Endothelial cell of umbilical vein (primary cell): ENCODE measurements at regions not wholly inside any gene's neighbourhood (a gene's known extent, or its start where the extent isn't known, plus 50 kb on each side); places are given as distances from the start of the nearest gene placed in this dataset.

Experiments used
- BruUV-seq: library from RNA; stranded (reverse); fragments of 400-500 nt; replicated peaks from 2 replicates; lab custom pipeline; 2021; lab: Mats Ljungman, UMichigan
- CTCF ChIA-PET: fragments of 300-600, 350-600 bp; sonication (Branson Sonifier 250); formaldehyde crosslinking; loops from one replicate; lab custom pipeline; 2021; ENCODE audit warnings: antibody characterized with exemption, inconsistent platforms; lab: Charles Lee
- POLR2A ChIA-PET: fragments of 300-600, 350-600 bp; sonication (Branson Sonifier 250); formaldehyde crosslinking; loops from one replicate; lab custom pipeline; 2021; ENCODE audit warnings: antibody characterized with exemption, inconsistent platforms; lab: Charles Lee
- DNase-seq: peaks from one replicate; pipeline ENCODE4 v3.0.0-alpha.2; 2011; ENCODE audit warnings: low read depth, low spot score
- FAIRE-seq: peaks from 2 replicates; lab custom pipeline; 2011; peaks lifted over from hg19 to GRCh38; lab: Jason Lieb, UNC
- H2AFZ ChIP-seq: 2 replicates; pipeline ENCODE4 v1.6.0; 2012; ENCODE audit warnings: low read depth, low read length, control low read depth, inconsistent platforms
- H3K27ac ChIP-seq: 2 replicates; pipeline ENCODE4 v1.5.1; 2011; ENCODE audit warnings: low read depth, mild to moderate bottlenecking, control low read depth, low read length, moderate library complexity; ENCODE audit not compliant: insufficient read depth
- H3K27me3 ChIP-seq, 2 experiments: 2 replicates each; pipeline versions ENCODE4 v1.6.0 to v1.6.1; 2011; ENCODE audit warnings: low read length in 2 of 2, mixed read lengths in 1 of 2; ENCODE audit not compliant: control insufficient read depth in 2 of 2, insufficient read depth in 2 of 2
- H3K36me3 ChIP-seq, 2 experiments: 2 replicates in 1 of 2; 3 replicates in 1 of 2; pipeline ENCODE4 v1.5.1; 2011; ENCODE audit warnings: low read length in 2 of 2, mild to moderate bottlenecking in 1 of 2, moderate library complexity in 1 of 2; ENCODE audit not compliant: control insufficient read depth in 2 of 2, insufficient read depth in 2 of 2; ENCODE audit errors: extremely low read depth in 1 of 2
- H3K4me1 ChIP-seq: 3 replicates; pipeline ENCODE4 v1.5.1; 2011; ENCODE audit warnings: mild to moderate bottlenecking, low read length; ENCODE audit not compliant: control insufficient read depth, insufficient read depth; ENCODE audit errors: extremely low read depth
- H3K4me2 ChIP-seq: 2 replicates; pipeline ENCODE4 v1.6.1; 2011; ENCODE audit warnings: low read length, control low read depth, mixed read lengths; ENCODE audit not compliant: insufficient read depth
- H3K4me3 ChIP-seq, 3 experiments: fragments of 200-600 bp in 1 of 3; sonication (generic), shearing (Covaris generic) in 1 of 3; replicated peaks in 1 of 3; 2 replicates each; pipeline ENCODE4 v1.5.1; 2011 to 2016; ENCODE audit warnings: control low read depth in 3 of 3, low read length in 3 of 3, mild to moderate bottlenecking in 2 of 3, inconsistent platforms in 1 of 3, low read depth in 1 of 3, moderate library complexity in 1 of 3; ENCODE audit not compliant: insufficient read depth in 1 of 3
- H3K79me2 ChIP-seq: 2 replicates; pipeline ENCODE4 v1.6.0; 2012; ENCODE audit warnings: low read length, inconsistent platforms; ENCODE audit not compliant: control insufficient read depth, insufficient read depth
- H3K9ac ChIP-seq: replicated peaks from 2 replicates; pipeline ENCODE3; 2011; ENCODE audit warnings: low read length, control low read depth; ENCODE audit not compliant: insufficient read depth; ENCODE audit errors: extremely low read depth
- H3K9me1 ChIP-seq: replicated peaks from 3 replicates; pipeline ENCODE4 v1.6.0; 2011; ENCODE audit warnings: mild to moderate bottlenecking, low read length; ENCODE audit not compliant: control insufficient read depth, insufficient read depth; ENCODE audit errors: extremely low read depth
- H3K9me3 ChIP-seq: replicated peaks from 2 replicates; pipeline ENCODE4 v1.5.1; 2012; ENCODE audit warnings: low read length, inconsistent platforms; ENCODE audit not compliant: control insufficient read depth, insufficient read depth
- H4K20me1 ChIP-seq: replicated peaks from 2 replicates; pipeline ENCODE3; 2011; ENCODE audit warnings: mild to moderate bottlenecking, low read length; ENCODE audit not compliant: control insufficient read depth, insufficient read depth; ENCODE audit errors: extremely low read depth
- EZH2 ChIP-seq: IDR thresholded peaks from 2 replicates; pipeline ENCODE4 v1.6.1; 2012; ENCODE audit warnings: borderline replicate concordance, low read depth, mild to moderate bottlenecking, moderate library complexity, low read length, inconsistent platforms; ENCODE audit not compliant: severe bottlenecking
- FOS ChIP-seq: IDR thresholded peaks from 2 replicates; pipeline ENCODE4 v1.6.1; 2011; ENCODE audit warnings: mild to moderate bottlenecking, low read length, moderate library complexity, borderline replicate concordance; ENCODE audit not compliant: insufficient read depth
- GATA2 ChIP-seq: IDR thresholded peaks from 2 replicates; pipeline ENCODE4 v1.7.0; 2011; ENCODE audit warnings: low read depth, mild to moderate bottlenecking, moderate library complexity, mixed read lengths, low read length; ENCODE audit not compliant: insufficient read length, insufficient read depth
- JUN ChIP-seq: IDR thresholded peaks from 2 replicates; pipeline ENCODE4 v1.6.1; 2011; ENCODE audit warnings: borderline replicate concordance, low read depth; ENCODE audit not compliant: insufficient read length, insufficient read depth
- MYC ChIP-seq: IDR thresholded peaks from one replicate; pipeline ENCODE4 v1.6.1; 2011; ENCODE audit warnings: mild to moderate bottlenecking, low read depth, low read length
- POLR2A ChIP-seq: IDR thresholded peaks from 2 replicates; pipeline ENCODE4 v1.6.1; 2012; ENCODE audit warnings: low read depth, mild to moderate bottlenecking, control low read depth, low read length
- POLR2AphosphoS5 ChIP-seq: IDR thresholded peaks from 2 replicates; pipeline ENCODE4 v1.6.1; 2012; ENCODE audit warnings: low read depth, mild to moderate bottlenecking, control low read depth, low read length, moderate library complexity; ENCODE audit not compliant: insufficient read depth
- dilution Hi-C: fragments of 300-500 bp; cut with MboI; formaldehyde crosslinking; loops from one replicate; pipeline ENCODE4 v1.15.0; 2019; ENCODE audit warnings: low sequenced_read_pairs; ENCODE audit not compliant: extremely low pct_ligation_motif_present
- intact Hi-C: fragments of 100-400 bp; cut with micrococcal nuclease; formaldehyde crosslinking; loops from one replicate; pipeline ENCODE4 v1.10.0; 2022
- TF ChIP-seq, protein P1 (sequence below): IDR thresholded peaks from 2 replicates; pipeline ENCODE4 v1.6.1; 2011; ENCODE audit not compliant: insufficient read depth, insufficient read length
- TF ChIP-seq, protein P2 (sequence below), 2 donors: IDR thresholded peaks; 1 replicate in 1 of 2; 2 replicates in 1 of 2; pipeline ENCODE4 v1.5.1; 2011; ENCODE audit warnings: low read length in 2 of 2, mild to moderate bottlenecking in 2 of 2, moderate library complexity in 2 of 2, control low read depth in 1 of 2, inconsistent platforms in 1 of 2, low read depth in 1 of 2; ENCODE audit not compliant: insufficient read depth in 1 of 2; ENCODE audit errors: extremely low read depth in 1 of 2

DNA sequence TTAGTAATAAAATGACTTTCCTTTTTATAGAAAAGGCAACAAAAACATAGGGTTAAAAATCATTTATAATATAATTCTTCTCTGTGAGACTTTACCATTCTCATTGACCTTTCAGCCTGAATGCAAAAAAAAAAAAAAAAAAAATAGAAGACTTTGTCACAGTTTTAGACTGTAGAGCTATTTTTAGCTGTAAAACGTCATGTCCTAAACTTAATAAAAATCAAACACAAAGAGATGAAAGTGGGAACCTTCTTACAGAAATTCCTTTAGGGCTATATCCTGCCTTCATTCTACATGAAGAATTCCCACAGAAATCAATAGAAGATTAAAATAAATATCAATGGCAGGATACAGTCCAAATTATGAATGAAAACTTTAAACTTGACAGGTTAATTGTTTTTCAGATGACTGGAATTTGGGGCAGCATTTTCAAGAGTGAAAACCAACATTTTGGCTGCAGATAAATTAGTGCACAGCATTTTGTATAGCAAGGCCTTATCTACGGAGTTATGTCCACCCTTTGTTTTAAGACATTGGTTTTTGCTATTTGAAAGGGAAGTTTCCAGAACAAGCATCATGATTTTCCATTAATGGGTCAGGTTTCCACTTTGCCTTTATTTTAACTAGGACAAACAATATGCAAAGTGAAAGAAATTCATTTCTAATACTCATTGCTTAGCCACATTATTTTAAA lies 219.5 kb downstream of the SPCS3 start:
- dilution Hi-C loops (no loop called here), intact Hi-C loops (no loop called here)
- H3K9ac ChIP-seq, result no peak overlapping the region
- no peaks in the 10 kb centered on the region for H4K20me1 ChIP-seq
- DNase-seq (no peak), FAIRE-seq (no peak)
- H3K27ac ChIP-seq, result no peak overlapping the region
- POLR2A ChIA-PET, result interaction anchor here (0.6 kb wide), 1 partner anchor 309 kb away, joined by 3 read pairs; no protein-coding TSS in a partner anchor
- TF ChIP-seq GATA2, result no peak
- no peak for TF ChIP-seq FOS
- no peaks in the 10 kb centered on the region for H3K79me2 ChIP-seq
- no peaks in the 10 kb centered on the region for H3K4me1 ChIP-seq
- H3K9me1 ChIP-seq, result no peaks in the 10 kb centered on the region
- CTCF ChIA-PET, result interaction anchor here (0.6 to 0.9 kb wide), 2 partner anchors 40 to 508 kb away, joined by 3 read pairs; no protein-coding TSS in a partner anchor
- H3K9me3 ChIP-seq, result no peaks in the 10 kb centered on the region
- H3K36me3 ChIP-seq, result no peaks in the 10 kb centered on the region
- no TSS peak for BruUV-seq
- no peak overlapping the region for H2AFZ ChIP-seq
- H3K4me3 ChIP-seq, result no peak overlapping the region
- no peaks in the 10 kb centered on the region for H3K27me3 ChIP-seq
- H3K4me2 ChIP-seq, result no peak overlapping the region

DNA sequence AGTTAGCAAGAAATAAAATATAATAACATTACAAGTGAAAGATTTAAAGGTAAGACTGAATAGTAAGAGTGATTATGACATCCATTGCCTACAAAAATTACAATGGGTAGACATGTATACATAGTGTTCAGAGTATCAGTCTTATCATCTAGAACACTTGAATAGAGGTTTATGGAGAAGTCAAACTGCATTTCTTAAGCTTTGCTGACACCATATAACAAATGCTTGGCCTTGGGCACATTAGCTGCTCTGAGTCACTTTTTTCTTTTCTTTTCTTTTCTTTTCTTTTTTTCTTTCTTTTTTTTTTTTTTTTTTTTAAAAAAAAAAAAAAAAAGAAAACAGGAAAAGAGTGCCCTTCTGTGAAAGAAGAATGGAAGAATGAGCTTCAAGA lies 220.0 kb downstream of the SPCS3 start:
- TF ChIP-seq POLR2A (no peak), POLR2AphosphoS5 (no peak), JUN (no peak), MYC (no peak), EZH2 (no peak), FOS (no peak), GATA2 (no peak)
- TF ChIP-seq, protein P1, sequence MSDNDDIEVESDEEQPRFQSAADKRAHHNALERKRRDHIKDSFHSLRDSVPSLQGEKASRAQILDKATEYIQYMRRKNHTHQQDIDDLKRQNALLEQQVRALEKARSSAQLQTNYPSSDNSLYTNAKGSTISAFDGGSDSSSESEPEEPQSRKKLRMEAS, result no peak
- TF ChIP-seq, protein P2, sequence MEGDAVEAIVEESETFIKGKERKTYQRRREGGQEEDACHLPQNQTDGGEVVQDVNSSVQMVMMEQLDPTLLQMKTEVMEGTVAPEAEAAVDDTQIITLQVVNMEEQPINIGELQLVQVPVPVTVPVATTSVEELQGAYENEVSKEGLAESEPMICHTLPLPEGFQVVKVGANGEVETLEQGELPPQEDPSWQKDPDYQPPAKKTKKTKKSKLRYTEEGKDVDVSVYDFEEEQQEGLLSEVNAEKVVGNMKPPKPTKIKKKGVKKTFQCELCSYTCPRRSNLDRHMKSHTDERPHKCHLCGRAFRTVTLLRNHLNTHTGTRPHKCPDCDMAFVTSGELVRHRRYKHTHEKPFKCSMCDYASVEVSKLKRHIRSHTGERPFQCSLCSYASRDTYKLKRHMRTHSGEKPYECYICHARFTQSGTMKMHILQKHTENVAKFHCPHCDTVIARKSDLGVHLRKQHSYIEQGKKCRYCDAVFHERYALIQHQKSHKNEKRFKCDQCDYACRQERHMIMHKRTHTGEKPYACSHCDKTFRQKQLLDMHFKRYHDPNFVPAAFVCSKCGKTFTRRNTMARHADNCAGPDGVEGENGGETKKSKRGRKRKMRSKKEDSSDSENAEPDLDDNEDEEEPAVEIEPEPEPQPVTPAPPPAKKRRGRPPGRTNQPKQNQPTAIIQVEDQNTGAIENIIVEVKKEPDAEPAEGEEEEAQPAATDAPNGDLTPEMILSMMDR (IDR thresholded peaks at IDR 0.05; ENCODE audit: extremely low read depth in 1 of 2, insufficient read depth in 1 of 2, low read depth in 1 of 2, low read length in 2 of 2), result no peak
- Histone ChIP-seq H3K9ac (no peak overlapping the region), H3K4me2 (no peak overlapping the region), H3K9me1 (no peaks in the 10 kb centered on the region), H3K27me3 (no peaks in the 10 kb centered on the region), H3K36me3 (no peaks in the 10 kb centered on the region), H3K79me2 (no peaks in the 10 kb centered on the region), H3K9me3 (no peaks in the 10 kb centered on the region), H2AFZ (no peak overlapping the region), H3K27ac (no peak overlapping the region), H3K4me3 (no peak overlapping the region), H4K20me1 (no peaks in the 10 kb centered on the region), H3K4me1 (no peaks in the 10 kb centered on the region)
- no TSS peak for BruUV-seq
- no peak for DNase-seq
- POLR2A ChIA-PET, result no interaction called here
- dilution Hi-C loops, result no loop called here
- intact Hi-C loops, result no loop called here
- FAIRE-seq, result no peak
- CTCF ChIA-PET, result interaction anchor here (0.7 to 0.9 kb wide), 2 partner anchors 111 to 508 kb away, joined by 3 to 4 read pairs; no protein-coding TSS in a partner anchor
